ENCODE measurements at regions not wholly inside any gene's neighbourhood (a gene's known extent, or its start where the extent isn't known, plus 50 kb on each side); places are given as distances from the start of the nearest gene placed in this dataset.

GRCh38 chr5:89105171-89105695, 222.2 kb upstream of the MEF2C start:
- TF ChIP-seq TEAD4 (IDR thresholded peaks at IDR 0.05; ENCODE audit: low read depth, low read length) (no peak), E2F6 (IDR thresholded peaks at IDR 0.05) (no peak), CTCF (IDR thresholded peaks at IDR 0.05; ENCODE audit: control extremely low read depth in 1 of 3, insufficient read depth in 1 of 3, low read depth in 1 of 3, low read length in 3 of 3) (no peak), PHF8 (conservative IDR thresholded peaks at IDR 0.05; ENCODE audit: low read depth, low read length) (no peak), SIN3A (conservative IDR thresholded peaks at IDR 0.05 in 1 of 2, IDR thresholded peaks at IDR 0.05 in 1 of 2; ENCODE audit: low read depth in 1 of 2, low read length in 2 of 2) (no peak), CEBPB (IDR thresholded peaks at IDR 0.05; ENCODE audit: low read depth, low read length) (no peak)
